IMR-90 (cell line): ENCODE measurements at regions not wholly inside any gene's neighbourhood (a gene's known extent, or its start where the extent isn't known, plus 50 kb on each side); places are given as distances from the start of the nearest gene placed in this dataset.

Source experiments
- ATAC-seq: fragments of 200-7000 bp; cut with Tn5 transposase; 2 replicates; pipeline ENCODE4 v1.9.1; 2020; ENCODE audit warnings: low read depth, mild to moderate bottlenecking, moderate library complexity
- BruUV-seq: library from RNA; stranded (reverse); fragments of 400-500 nt; replicated peaks from 2 replicates; lab custom pipeline; 2021; lab: Mats Ljungman, UMichigan
- CTCF ChIA-PET: fragments of 300-600 bp; formaldehyde crosslinking; extraction: SDS; loops from one replicate; lab custom pipeline; 2021; ENCODE audit warnings: antibody characterized with exemption; lab: Yijun Ruan, JAX
- POLR2A ChIA-PET: fragments of 300-600 bp; sonication (Branson Sonifier 250); formaldehyde crosslinking; loops from one replicate; lab custom pipeline; 2022; ENCODE audit warnings: antibody characterized with exemption; ENCODE audit not compliant: unreplicated experiment; lab: Charles Lee
- DNase-seq: peaks from one replicate; pipeline ENCODE4 v3.0.0; 2013
- H2AFZ ChIP-seq: replicated peaks from 2 replicates; pipeline ENCODE3; 2013; ENCODE audit warnings: low read length, mild to moderate bottlenecking; ENCODE audit not compliant: poor library complexity
- H2AK5ac ChIP-seq: 2 replicates; pipeline ENCODE4 v1.6.1; 2013; ENCODE audit warnings: low read depth, low read length, inconsistent platforms
- H2AK9ac ChIP-seq: replicated peaks from 2 replicates; pipeline ENCODE3; 2013; ENCODE audit warnings: mild to moderate bottlenecking, low read depth, low read length, moderate library complexity; ENCODE audit not compliant: poor library complexity
- H2BK120ac ChIP-seq: 2 replicates; pipeline ENCODE4 v1.6.1; 2013; ENCODE audit warnings: low read depth, low read length, inconsistent platforms
- H2BK15ac ChIP-seq: 3 replicates; pipeline ENCODE4 v1.6.1; 2013; ENCODE audit warnings: low read depth, low read length, inconsistent platforms
- H2BK20ac ChIP-seq: 2 replicates; pipeline ENCODE4 v1.6.1; 2013; ENCODE audit warnings: low read depth, mild to moderate bottlenecking, inconsistent platforms, low read length, moderate library complexity
- H2BK5ac ChIP-seq: 2 replicates; pipeline ENCODE4 v1.6.1; 2013; ENCODE audit warnings: mild to moderate bottlenecking, low read depth, low read length, inconsistent platforms; ENCODE audit not compliant: poor library complexity, severe bottlenecking
- H3K14ac ChIP-seq: replicated peaks from 2 replicates; pipeline ENCODE4 v1.6.1; 2013; ENCODE audit warnings: low read depth, low read length, inconsistent platforms
- H3K18ac ChIP-seq: 2 replicates; pipeline ENCODE4 v1.6.1; 2013; ENCODE audit warnings: low read depth, low read length, control low read depth
- H3K23ac ChIP-seq: 2 replicates; pipeline ENCODE4 v1.6.1; 2013; ENCODE audit warnings: low read depth, low read length, inconsistent platforms
- H3K27ac ChIP-seq: 2 replicates; pipeline ENCODE4 v1.5.1; 2013; ENCODE audit warnings: mild to moderate bottlenecking, control low read depth, low read length; ENCODE audit not compliant: insufficient read depth
- H3K27me3 ChIP-seq: 2 replicates; pipeline ENCODE4 v1.6.1; 2013; ENCODE audit warnings: low read length; ENCODE audit not compliant: control insufficient read depth, insufficient read depth
- H3K36me3 ChIP-seq: 2 replicates; pipeline ENCODE4 v1.6.1; 2013; ENCODE audit warnings: low read length, mixed read lengths; ENCODE audit not compliant: control insufficient read depth, insufficient read depth
- H3K4ac ChIP-seq: 2 replicates; pipeline ENCODE4 v1.6.1; 2013; ENCODE audit warnings: low read depth, low read length, inconsistent platforms
- H3K4me1 ChIP-seq: 2 replicates; pipeline ENCODE4 v1.6.1; 2013; ENCODE audit warnings: low read length, mixed read lengths; ENCODE audit not compliant: control insufficient read depth, insufficient read depth
- H3K4me2 ChIP-seq: 2 replicates; pipeline ENCODE4 v1.6.1; 2013; ENCODE audit warnings: low read depth, mild to moderate bottlenecking, control low read depth, low read length, moderate library complexity
- H3K4me3 ChIP-seq: 2 replicates; pipeline ENCODE4 v1.5.1; 2013; ENCODE audit warnings: low read depth, mild to moderate bottlenecking, control low read depth, low read length, moderate library complexity; ENCODE audit not compliant: insufficient read depth
- H3K56ac ChIP-seq: 2 replicates; pipeline ENCODE4 v1.6.1; 2013; ENCODE audit warnings: low read length, inconsistent platforms; ENCODE audit not compliant: insufficient read depth; ENCODE audit errors: extremely low read depth
- H3K79me1 ChIP-seq, 2 experiments: 2 replicates each; pipeline ENCODE4 v1.6.1; 2013; ENCODE audit warnings: low read length in 2 of 2, inconsistent platforms in 1 of 2, low read depth in 1 of 2
- H3K9ac ChIP-seq: 2 replicates; pipeline ENCODE4 v1.6.1; 2013; ENCODE audit warnings: low read depth, low read length, control low read depth
- H3K9me1 ChIP-seq: 2 replicates; pipeline ENCODE4 v1.6.1; 2013; ENCODE audit warnings: low read length, inconsistent platforms; ENCODE audit not compliant: insufficient read depth
- H3K9me3 ChIP-seq: 2 replicates; pipeline ENCODE4 v1.6.1; 2013; ENCODE audit warnings: low read length; ENCODE audit not compliant: control insufficient read depth, insufficient read depth
- H4K20me1 ChIP-seq: 2 replicates; pipeline ENCODE4 v1.6.1; 2013; ENCODE audit warnings: low read length, inconsistent platforms; ENCODE audit not compliant: insufficient read depth
- H4K5ac ChIP-seq: 2 replicates; pipeline ENCODE4 v1.6.1; 2013; ENCODE audit warnings: mild to moderate bottlenecking, low read depth, low read length, control low read depth
- H4K8ac ChIP-seq, 2 experiments: 2 replicates each; pipeline ENCODE4 v1.6.1; 2013; ENCODE audit warnings: low read depth in 2 of 2, low read length in 2 of 2, control low read depth in 1 of 2, inconsistent platforms in 1 of 2
- H4K91ac ChIP-seq: 2 replicates; pipeline ENCODE4 v1.6.1; 2013; ENCODE audit warnings: low read depth, low read length, inconsistent platforms; ENCODE audit not compliant: insufficient read depth
- BHLHE40 ChIP-seq: fragments of 150-350 bp; IDR thresholded peaks from 2 replicates; pipeline ENCODE4 v1.6.1; 2016; ENCODE audit warnings: mild to moderate bottlenecking, low read depth, low read length
- FOS ChIP-seq: fragments of 150-350 bp; IDR thresholded peaks from 2 replicates; pipeline ENCODE4 v1.6.1; 2016; ENCODE audit warnings: low read depth, low read length
- RCOR1 ChIP-seq: IDR thresholded peaks from 2 replicates; pipeline ENCODE4 v1.6.1; 2012; ENCODE audit warnings: mild to moderate bottlenecking, low read length, improper control_type of control experiment; ENCODE audit not compliant: insufficient replicate concordance
- RFX5 ChIP-seq: IDR thresholded peaks from 2 replicates; pipeline ENCODE4 v1.8.0; 2012; ENCODE audit warnings: low read depth, mild to moderate bottlenecking, low read length, moderate library complexity
- SMC3 ChIP-seq: fragments of 150-350 bp; IDR thresholded peaks from 2 replicates; pipeline ENCODE4 v1.6.1; 2016; ENCODE audit warnings: low read depth, mild to moderate bottlenecking, antibody characterized with exemption, low read length, moderate library complexity
- WGBS, 2 experiments: methylation state at CpG; one replicate each; pipeline versions ENCODE4 v1.1.5 to v1.1.7; 2013; ENCODE audit warnings: missing lambda C conversion rate in 2 of 2; ENCODE audit not compliant: insufficient read length in 1 of 2; ENCODE audit errors: extremely low coverage in 2 of 2; 5-methylcytosine and 5-hydroxymethylcytosine counted together
- dilution Hi-C: fragments of 300-500 bp; cut with HindIII; formaldehyde crosslinking; loops from one replicate; pipeline ENCODE4 v1.14.3; 2018; ENCODE audit warnings: low sequenced_read_pairs; ENCODE audit not compliant: unreplicated experiment
- in situ Hi-C: fragments of 300-500 bp; cut with MboI; formaldehyde crosslinking; loops from 3 replicates; pipeline ENCODE4 v1.14.3; 2019; ENCODE audit warnings: low sequenced_read_pairs, inconsistent platforms, mixed read lengths
- intact Hi-C: fragments of 100-400 bp; cut with micrococcal nuclease; formaldehyde crosslinking; loops from 2 replicates; pipeline ENCODE4 v1.10.0; 2022

DNA sequence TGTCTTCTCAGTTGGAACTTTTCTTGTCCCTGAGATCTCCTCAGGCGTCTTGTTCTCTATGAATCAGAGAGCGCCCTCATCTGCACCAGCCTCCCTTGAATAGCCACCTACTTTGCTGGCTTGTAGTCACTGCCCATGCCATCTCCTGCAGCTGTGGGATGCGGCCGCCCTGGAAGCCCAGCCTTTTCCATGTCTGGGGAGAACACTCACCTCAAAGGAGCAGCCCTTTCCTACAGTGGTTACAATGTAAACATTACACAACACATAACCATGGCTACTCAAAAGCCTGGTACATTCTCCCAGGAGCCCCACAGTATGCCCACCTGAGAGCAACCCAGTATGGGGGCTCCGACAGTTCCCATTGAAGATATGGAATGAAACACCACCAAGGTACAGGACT, 351.0 kb downstream of the EN1 start:
- Histone ChIP-seq H2AK5ac (no peak overlapping the region), H3K36me3 (no peaks in the 10 kb centered on the region), H3K9ac (no peak overlapping the region), H2BK15ac (no peak overlapping the region), H3K4me2 (no peak overlapping the region), H3K56ac (no peak overlapping the region), H3K4me3 (no peak overlapping the region), H3K18ac (no peak overlapping the region), H4K91ac (no peak overlapping the region), H3K4me1 (no peaks in the 10 kb centered on the region), H3K79me1 (no peaks in the 10 kb centered on the region), H3K27me3 (no peaks in the 10 kb centered on the region), H4K8ac (no peak overlapping the region), H3K14ac (no peak overlapping the region), H3K4ac (no peak overlapping the region), H2BK20ac (no peak overlapping the region), H3K27ac (no peak overlapping the region), H2BK5ac (no peak overlapping the region), H3K9me1 (no peaks in the 10 kb centered on the region), H2AFZ (no peak overlapping the region), H2AK9ac (no peak overlapping the region), H3K9me3 (no peaks in the 10 kb centered on the region), H2BK120ac (no peak overlapping the region), H4K5ac (no peak overlapping the region), H3K23ac (no peak overlapping the region), H4K20me1 (no peaks in the 10 kb centered on the region)
- CTCF ChIA-PET: no interaction called here
- no peak for DNase-seq
- dilution Hi-C loops: no loop called here
- no peak for ATAC-seq
- WGBS, 2 experiments: 43% methylated on average over 2 of the region's 5 CpGs; no CpG with 5 or more reads in 1 of the 2 experiments
- no TSS peak for BruUV-seq
- TF ChIP-seq RCOR1 (no peak), RFX5 (no peak), BHLHE40 (no peak), FOS (no peak), SMC3 (no peak)
- in situ Hi-C loops: no loop called here
- POLR2A ChIA-PET: no interaction called here
- intact Hi-C loops: no loop called here
